ENCODE measurements at regions not wholly inside any gene's neighbourhood (a gene's known extent, or its start where the extent isn't known, plus 50 kb on each side); places are given as distances from the start of the nearest gene placed in this dataset.

DNA sequence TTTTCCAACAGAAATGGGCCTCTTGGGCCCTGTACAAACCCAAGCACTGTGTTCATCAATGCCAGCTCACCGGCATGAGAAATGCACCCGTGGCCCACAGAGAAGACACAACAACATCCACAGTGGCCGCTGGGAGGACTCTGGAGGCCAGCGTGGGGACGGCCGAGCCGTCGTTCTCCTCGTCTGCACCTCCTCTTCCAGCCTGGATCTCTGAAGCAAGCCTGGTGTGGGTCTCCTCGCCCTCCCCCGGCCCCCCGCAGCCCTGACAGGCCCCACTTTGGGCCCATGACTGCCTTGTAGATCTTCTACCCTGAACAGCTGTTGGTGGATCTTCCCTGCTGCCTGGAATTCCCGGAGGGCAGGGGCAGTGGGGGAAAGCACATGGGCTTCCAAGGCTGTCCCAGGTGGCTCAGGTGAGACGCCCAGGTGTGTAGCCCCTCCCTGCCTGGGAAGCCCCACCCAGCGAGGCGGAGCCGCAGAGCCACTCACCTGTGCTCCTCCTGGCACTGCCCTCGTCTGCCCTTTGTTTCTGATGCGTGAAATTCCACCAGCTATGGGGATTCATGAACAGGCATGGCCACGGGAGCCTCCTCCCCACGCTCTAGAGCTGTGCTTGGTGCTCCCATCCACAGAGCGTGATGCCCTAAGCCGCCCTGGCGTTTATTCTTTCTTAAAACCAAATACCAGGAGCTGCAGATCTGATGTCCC lies 225.9 kb downstream of the BRD1 start:
- H3K4me1 ChIP-seq = no peaks in the 10 kb centered on the region
- DNase-seq (ENCODE audit: low spot score) = no peak
- no peaks in the 10 kb centered on the region for H3K27me3 ChIP-seq
- H3K27ac ChIP-seq = no peak overlapping the region
- H3K4me3 ChIP-seq = no peak overlapping the region
- TF ChIP-seq, protein P1, sequence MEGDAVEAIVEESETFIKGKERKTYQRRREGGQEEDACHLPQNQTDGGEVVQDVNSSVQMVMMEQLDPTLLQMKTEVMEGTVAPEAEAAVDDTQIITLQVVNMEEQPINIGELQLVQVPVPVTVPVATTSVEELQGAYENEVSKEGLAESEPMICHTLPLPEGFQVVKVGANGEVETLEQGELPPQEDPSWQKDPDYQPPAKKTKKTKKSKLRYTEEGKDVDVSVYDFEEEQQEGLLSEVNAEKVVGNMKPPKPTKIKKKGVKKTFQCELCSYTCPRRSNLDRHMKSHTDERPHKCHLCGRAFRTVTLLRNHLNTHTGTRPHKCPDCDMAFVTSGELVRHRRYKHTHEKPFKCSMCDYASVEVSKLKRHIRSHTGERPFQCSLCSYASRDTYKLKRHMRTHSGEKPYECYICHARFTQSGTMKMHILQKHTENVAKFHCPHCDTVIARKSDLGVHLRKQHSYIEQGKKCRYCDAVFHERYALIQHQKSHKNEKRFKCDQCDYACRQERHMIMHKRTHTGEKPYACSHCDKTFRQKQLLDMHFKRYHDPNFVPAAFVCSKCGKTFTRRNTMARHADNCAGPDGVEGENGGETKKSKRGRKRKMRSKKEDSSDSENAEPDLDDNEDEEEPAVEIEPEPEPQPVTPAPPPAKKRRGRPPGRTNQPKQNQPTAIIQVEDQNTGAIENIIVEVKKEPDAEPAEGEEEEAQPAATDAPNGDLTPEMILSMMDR (IDR thresholded peaks at IDR 0.05) = no peak
- H3K9me3 ChIP-seq = peaks cover 0 to 19% of the 10 kb centered on the region in 2 donors
- H3K36me3 ChIP-seq = no peaks in the 10 kb centered on the region

DNA sequence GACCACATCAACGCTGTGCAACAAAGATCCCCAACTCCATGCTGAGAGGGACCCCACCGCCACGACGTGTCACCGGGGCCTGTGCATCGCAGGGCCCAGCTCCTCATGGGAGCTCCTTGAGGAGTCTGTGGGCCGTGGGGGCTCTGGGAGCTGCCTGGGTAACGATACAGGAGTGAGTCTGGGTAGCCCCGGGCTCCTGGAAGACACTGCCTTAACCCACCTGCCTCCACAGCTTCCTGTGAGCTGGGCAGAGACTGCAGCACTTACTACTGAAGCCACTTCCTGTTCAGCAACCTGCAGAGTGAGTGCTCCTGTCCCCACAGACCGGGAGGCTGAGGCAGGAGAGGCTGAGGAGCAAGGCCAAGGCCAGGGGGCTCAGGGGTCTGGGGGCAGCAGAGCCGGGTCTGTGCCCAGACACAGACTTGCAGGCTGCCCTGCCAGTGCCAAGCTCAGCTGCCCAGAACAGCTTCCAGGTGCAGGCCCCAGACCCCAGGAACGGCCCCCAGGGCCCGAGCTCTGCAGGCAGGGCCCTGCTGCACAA lies 226.7 kb downstream of the BRD1 start:
- Histone ChIP-seq H3K27me3 (no peaks in the 10 kb centered on the region), H3K4me1 (no peaks in the 10 kb centered on the region), H3K9me3 (peaks cover 0 to 19% of the 10 kb centered on the region in 2 donors), H3K4me3 (no peak overlapping the region), H3K36me3 (no peaks in the 10 kb centered on the region), H3K27ac (no peak overlapping the region)
- no peak for DNase-seq (ENCODE audit: low spot score)
- TF ChIP-seq, protein P1 (IDR thresholded peaks at IDR 0.05) = no peak

DNA sequence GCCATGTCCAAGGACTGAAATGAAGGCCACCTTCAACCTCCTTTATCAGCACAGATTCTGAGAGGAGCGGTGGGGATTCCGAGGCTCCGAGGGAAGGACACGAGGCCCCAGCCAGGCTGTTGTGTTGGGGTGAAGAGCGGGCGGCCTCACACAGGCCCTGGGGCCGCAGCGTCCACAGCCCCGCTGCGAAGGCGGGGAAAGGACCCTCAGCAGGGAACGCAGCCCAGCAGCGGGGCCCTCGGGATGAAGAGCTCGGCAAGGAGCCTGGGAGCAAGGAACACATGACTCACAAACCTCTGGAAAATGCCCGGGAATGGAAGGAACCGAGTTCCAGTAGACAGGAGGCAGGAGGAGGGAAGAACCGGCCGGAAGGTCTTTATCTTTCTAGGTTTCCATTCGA lies 227.2 kb downstream of the BRD1 start:
- TF ChIP-seq, protein P1 (IDR thresholded peaks at IDR 0.05) = no peak
- Histone ChIP-seq H3K4me1 (no peaks in the 10 kb centered on the region), H3K36me3 (no peaks in the 10 kb centered on the region), H3K4me3 (no peak overlapping the region), H3K9me3 (peaks cover 0 to 18% of the 10 kb centered on the region in 2 donors), H3K27ac (no peak overlapping the region), H3K27me3 (no peaks in the 10 kb centered on the region)
- no peak for DNase-seq (ENCODE audit: low spot score)

DNA sequence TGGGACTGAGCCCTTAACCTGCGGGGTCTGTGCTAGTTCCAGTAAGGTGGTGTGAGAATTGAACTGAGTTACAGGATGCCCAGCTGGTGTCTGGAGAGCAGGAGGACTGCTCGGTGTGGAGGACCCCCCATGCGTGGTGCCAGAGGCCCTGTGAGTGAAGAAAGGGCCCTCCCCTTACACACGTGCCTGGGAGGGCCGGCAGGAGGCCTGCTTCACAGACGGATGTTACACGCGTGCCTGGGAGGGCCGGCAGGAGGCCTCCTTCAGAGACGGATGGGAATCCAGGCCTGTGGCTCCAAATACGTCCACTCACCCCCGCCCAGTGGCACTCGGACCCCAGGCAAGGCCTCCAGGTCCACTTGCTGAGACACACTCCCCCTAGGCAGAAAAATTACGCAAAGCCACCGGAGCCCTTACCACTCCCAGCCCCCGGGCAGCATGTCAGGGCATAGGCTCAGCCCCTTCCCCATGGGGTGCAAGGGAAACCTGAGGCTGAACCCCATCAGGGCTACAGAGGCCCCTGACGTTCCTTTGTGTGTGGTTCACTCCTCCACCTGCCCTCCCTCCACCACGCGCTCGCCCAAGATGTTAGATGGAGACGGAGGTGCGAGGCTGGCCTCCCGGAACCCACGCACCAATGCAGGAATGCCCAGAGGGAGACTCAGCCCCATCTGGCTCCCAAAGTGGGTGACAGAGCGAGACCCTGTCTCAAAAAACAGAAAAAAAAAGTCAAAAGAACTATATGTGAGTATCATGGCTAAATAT lies 227.8 kb downstream of the BRD1 start:
- no peak for DNase-seq (ENCODE audit: low spot score)
- Histone ChIP-seq H3K27me3 (no peaks in the 10 kb centered on the region), H3K4me1 (no peaks in the 10 kb centered on the region)

DNA sequence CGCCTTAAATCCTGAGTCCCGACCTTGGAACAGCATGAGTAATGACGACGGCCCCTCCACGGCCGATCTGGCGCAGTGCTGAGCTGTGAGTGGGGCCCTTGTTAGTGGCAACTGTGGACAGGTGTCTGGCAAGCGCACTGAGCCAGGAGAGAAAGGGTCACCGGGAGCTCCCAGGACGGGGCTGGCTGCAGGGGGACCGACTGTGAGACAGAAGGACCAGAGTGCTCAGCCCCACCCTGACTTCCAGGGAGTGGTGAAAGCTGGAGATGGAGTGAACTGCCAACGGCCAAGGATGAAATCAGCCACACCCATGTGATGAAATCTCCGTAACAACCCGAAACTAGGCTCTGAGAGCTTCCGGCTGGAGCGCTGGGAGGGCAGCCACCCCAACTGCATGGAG lies 228.6 kb downstream of the BRD1 start:
- Histone ChIP-seq H3K4me3 (no peak overlapping the region), H3K4me1 (no peaks in the 10 kb centered on the region), H3K27ac (no peak overlapping the region), H3K9me3 (peaks cover 0 to 10% of the 10 kb centered on the region in 2 donors), H3K36me3 (no peaks in the 10 kb centered on the region), H3K27me3 (no peaks in the 10 kb centered on the region)
- TF ChIP-seq, protein P1 (IDR thresholded peaks at IDR 0.05) = no peak
- no peak for DNase-seq (ENCODE audit: low spot score)

More for the DNA sequence above, 227.8 kb downstream of the BRD1 start:
- Histone ChIP-seq H3K9me3 (peaks cover 0 to 13% of the 10 kb centered on the region in 2 donors), H3K36me3 (no peaks in the 10 kb centered on the region), H3K27ac (no peak overlapping the region), H3K4me3 (no peak overlapping the region)
- TF ChIP-seq, protein P1 (IDR thresholded peaks at IDR 0.05) = no peak

All from right atrium auricular region (tissue), 2 donors.